ENCODE measurements at regions not wholly inside any gene's neighbourhood (a gene's known extent, or its start where the extent isn't known, plus 50 kb on each side); places are given as distances from the start of the nearest gene placed in this dataset.

DNA sequence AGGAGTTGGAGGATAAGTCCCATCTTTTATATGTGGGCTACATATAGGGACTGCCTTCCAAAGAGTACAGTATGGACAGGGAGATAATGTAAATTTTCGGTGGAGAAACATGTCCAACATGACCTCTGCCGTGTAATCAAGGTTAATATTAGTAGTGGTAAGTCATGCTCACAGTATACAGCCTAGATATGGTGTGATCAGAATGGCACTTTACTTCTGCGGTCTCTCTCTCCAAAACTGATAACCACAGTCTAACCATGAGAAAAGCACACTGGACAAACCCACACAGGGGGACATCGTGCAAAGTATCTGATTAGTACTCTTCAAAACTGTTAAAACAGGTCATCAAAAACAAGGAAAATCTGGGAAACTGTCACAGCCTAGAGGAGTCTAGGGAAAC, 66.6 kb upstream of the PLCL2 start:
- no peaks in the 10 kb centered on the region for H3K79me2 ChIP-seq (ENCODE audit: insufficient read depth, low read length)
- H3K27ac ChIP-seq (ENCODE audit: low read depth, low read length): no peak overlapping the region
- H3K4me1 ChIP-seq (ENCODE audit: control insufficient read depth in 1 of 2, insufficient read depth in 2 of 2, low read length in 2 of 2): no peaks in the 10 kb centered on the region
- ATAC-seq: no peak
- H3K4me2 ChIP-seq (ENCODE audit: low read length): no peak overlapping the region
- no peaks in the 10 kb centered on the region for H3K9me2 ChIP-seq (ENCODE audit: insufficient read depth)
- no peak overlapping the region for H3K9ac ChIP-seq (ENCODE audit: low read length)
- ChIA-PET POLR2A (no interaction called here), RAD21 (ENCODE audit: low non-redundant PET in 1 of 2, low total read pairs in 2 of 2, uncharacterized antibody in 2 of 2, unreplicated experiment in 2 of 2) (no interaction called here), CTCF (no interaction called here)
- intact Hi-C loops (cut with micrococcal nuclease): no loop called here
- H4K20me1 ChIP-seq (ENCODE audit: insufficient read depth): no peaks in the 10 kb centered on the region
- H3K4me3 ChIP-seq (replicated peaks in 1 of 2; ENCODE audit: low read depth in 1 of 2, low read length in 2 of 2): no peak overlapping the region
- TF ChIP-seq, protein P1, sequence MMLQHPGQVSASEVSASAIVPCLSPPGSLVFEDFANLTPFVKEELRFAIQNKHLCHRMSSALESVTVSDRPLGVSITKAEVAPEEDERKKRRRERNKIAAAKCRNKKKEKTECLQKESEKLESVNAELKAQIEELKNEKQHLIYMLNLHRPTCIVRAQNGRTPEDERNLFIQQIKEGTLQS (IDR thresholded peaks at IDR 0.05): no peak
- TF ChIP-seq JUND (IDR thresholded peaks at IDR 0.05) (no peak), TCF7L2 (IDR thresholded peaks at IDR 0.05; ENCODE audit: borderline replicate concordance, extremely low read depth, insufficient read depth, insufficient read length) (no peak)
- no peak overlapping the region for H2AFZ ChIP-seq (ENCODE audit: low read depth, low read length, poor library complexity, severe bottlenecking)
- H3K9me3 ChIP-seq (ENCODE audit: control insufficient read depth in 1 of 2, insufficient read depth in 1 of 2, low read depth in 1 of 2, low read length in 2 of 2): no peaks in the 10 kb centered on the region
- no peak for DNase-seq (ENCODE audit: low read depth, low spot score)
- H3K36me3 ChIP-seq (ENCODE audit: control insufficient read depth in 1 of 2, insufficient read depth in 2 of 2, low read length in 2 of 2): no peaks in the 10 kb centered on the region
- no peaks in the 10 kb centered on the region for H3K27me3 ChIP-seq (ENCODE audit: insufficient read depth, low read length)
- no TSS peak for BruUV-seq (replicated peaks)

DNA sequence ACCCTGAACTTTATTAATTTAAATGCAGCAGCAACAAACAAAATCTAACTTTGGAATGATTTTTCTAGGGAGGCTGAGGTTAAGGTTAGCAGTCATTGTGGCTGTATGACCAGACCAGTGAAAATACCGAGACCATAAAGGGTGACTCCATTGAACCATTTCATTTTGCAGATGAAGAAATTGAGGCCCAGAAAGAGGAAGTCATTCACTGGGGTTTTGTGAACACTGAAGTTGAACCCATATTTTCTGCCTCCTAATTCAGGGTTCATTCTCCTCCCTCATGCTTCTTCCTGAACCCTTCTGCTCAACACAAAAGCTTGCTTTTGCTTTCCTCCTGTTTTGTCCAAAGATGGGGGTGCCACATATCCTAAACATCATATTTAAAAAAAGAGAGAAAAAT, 65.8 kb upstream of the PLCL2 start:
- CTCF ChIA-PET: no interaction called here

More for the DNA sequence above, 65.8 kb upstream of the PLCL2 start:
- no peaks in the 10 kb centered on the region for H3K9me2 ChIP-seq (ENCODE audit: insufficient read depth)
- no TSS peak for BruUV-seq (replicated peaks)
- H3K27ac ChIP-seq (ENCODE audit: low read depth, low read length): no peak overlapping the region
- H3K36me3 ChIP-seq (ENCODE audit: control insufficient read depth in 1 of 2, insufficient read depth in 2 of 2, low read length in 2 of 2): no peaks in the 10 kb centered on the region
- TF ChIP-seq, protein P2, sequence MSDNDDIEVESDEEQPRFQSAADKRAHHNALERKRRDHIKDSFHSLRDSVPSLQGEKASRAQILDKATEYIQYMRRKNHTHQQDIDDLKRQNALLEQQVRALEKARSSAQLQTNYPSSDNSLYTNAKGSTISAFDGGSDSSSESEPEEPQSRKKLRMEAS (IDR thresholded peaks at IDR 0.05): no peak
- TF ChIP-seq POLR2A (IDR thresholded peaks at IDR 0.05; ENCODE audit: borderline replicate concordance, extremely low read depth, insufficient read depth, insufficient read length) (no peak), POLR2AphosphoS5 (IDR thresholded peaks at IDR 0.05; ENCODE audit: low read depth, low read length) (no peak), EGR1 (IDR thresholded peaks at IDR 0.05; ENCODE audit: low read depth) (no peak), CBX3 (IDR thresholded peaks at IDR 0.05; ENCODE audit: low read depth) (no peak), ZFX (IDR thresholded peaks at IDR 0.05) (no peak), ZNF274 (IDR thresholded peaks at IDR 0.05; ENCODE audit: low read depth, low read length) (no peak), SIN3A (IDR thresholded peaks at IDR 0.05; ENCODE audit: low read depth) (no peak), CEBPB (IDR thresholded peaks at IDR 0.05; ENCODE audit: low read depth) (no peak), SP1 (IDR thresholded peaks at IDR 0.05; ENCODE audit: low read depth) (no peak)
- TF ChIP-seq, protein P3, sequence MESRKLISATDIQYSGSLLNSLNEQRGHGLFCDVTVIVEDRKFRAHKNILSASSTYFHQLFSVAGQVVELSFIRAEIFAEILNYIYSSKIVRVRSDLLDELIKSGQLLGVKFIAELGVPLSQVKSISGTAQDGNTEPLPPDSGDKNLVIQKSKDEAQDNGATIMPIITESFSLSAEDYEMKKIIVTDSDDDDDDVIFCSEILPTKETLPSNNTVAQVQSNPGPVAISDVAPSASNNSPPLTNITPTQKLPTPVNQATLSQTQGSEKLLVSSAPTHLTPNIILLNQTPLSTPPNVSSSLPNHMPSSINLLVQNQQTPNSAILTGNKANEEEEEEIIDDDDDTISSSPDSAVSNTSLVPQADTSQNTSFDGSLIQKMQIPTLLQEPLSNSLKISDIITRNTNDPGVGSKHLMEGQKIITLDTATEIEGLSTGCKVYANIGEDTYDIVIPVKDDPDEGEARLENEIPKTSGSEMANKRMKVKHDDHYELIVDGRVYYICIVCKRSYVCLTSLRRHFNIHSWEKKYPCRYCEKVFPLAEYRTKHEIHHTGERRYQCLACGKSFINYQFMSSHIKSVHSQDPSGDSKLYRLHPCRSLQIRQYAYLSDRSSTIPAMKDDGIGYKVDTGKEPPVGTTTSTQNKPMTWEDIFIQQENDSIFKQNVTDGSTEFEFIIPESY (IDR thresholded peaks at IDR 0.05; ENCODE audit: extremely low read depth, insufficient replicate concordance, low read length): no peak
- TF ChIP-seq, protein P4, sequence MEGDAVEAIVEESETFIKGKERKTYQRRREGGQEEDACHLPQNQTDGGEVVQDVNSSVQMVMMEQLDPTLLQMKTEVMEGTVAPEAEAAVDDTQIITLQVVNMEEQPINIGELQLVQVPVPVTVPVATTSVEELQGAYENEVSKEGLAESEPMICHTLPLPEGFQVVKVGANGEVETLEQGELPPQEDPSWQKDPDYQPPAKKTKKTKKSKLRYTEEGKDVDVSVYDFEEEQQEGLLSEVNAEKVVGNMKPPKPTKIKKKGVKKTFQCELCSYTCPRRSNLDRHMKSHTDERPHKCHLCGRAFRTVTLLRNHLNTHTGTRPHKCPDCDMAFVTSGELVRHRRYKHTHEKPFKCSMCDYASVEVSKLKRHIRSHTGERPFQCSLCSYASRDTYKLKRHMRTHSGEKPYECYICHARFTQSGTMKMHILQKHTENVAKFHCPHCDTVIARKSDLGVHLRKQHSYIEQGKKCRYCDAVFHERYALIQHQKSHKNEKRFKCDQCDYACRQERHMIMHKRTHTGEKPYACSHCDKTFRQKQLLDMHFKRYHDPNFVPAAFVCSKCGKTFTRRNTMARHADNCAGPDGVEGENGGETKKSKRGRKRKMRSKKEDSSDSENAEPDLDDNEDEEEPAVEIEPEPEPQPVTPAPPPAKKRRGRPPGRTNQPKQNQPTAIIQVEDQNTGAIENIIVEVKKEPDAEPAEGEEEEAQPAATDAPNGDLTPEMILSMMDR (IDR thresholded peaks at IDR 0.05 in 2 of 3, conservative IDR thresholded peaks at IDR 0.05 in 1 of 3; ENCODE audit: borderline replicate concordance in 1 of 3, insufficient read depth in 1 of 3, low read depth in 2 of 3, low read length in 2 of 3): no peak
- intact Hi-C loops (cut with micrococcal nuclease): no loop called here
- ChIA-PET POLR2A (no interaction called here), RAD21 (ENCODE audit: low non-redundant PET in 1 of 2, low total read pairs in 2 of 2, uncharacterized antibody in 2 of 2, unreplicated experiment in 2 of 2) (no interaction called here)
- no peak overlapping the region for H2AFZ ChIP-seq (ENCODE audit: low read depth, low read length, poor library complexity, severe bottlenecking)
- H3K4me2 ChIP-seq (ENCODE audit: low read length): no peak overlapping the region
- H3K27me3 ChIP-seq (ENCODE audit: insufficient read depth, low read length): no peaks in the 10 kb centered on the region
- no peaks in the 10 kb centered on the region for H3K9me3 ChIP-seq (ENCODE audit: control insufficient read depth in 1 of 2, insufficient read depth in 1 of 2, low read depth in 1 of 2, low read length in 2 of 2)
- H3K9ac ChIP-seq (ENCODE audit: low read length): no peak overlapping the region
- DNase-seq (ENCODE audit: low read depth, low spot score): no peak
- H3K4me1 ChIP-seq (ENCODE audit: control insufficient read depth in 1 of 2, insufficient read depth in 2 of 2, low read length in 2 of 2): no peaks in the 10 kb centered on the region
- no peak for ATAC-seq
- no peaks in the 10 kb centered on the region for H3K79me2 ChIP-seq (ENCODE audit: insufficient read depth, low read length)
- no peak overlapping the region for H3K4me3 ChIP-seq (replicated peaks in 1 of 2; ENCODE audit: low read depth in 1 of 2, low read length in 2 of 2)
- no peaks in the 10 kb centered on the region for H4K20me1 ChIP-seq (ENCODE audit: insufficient read depth)

Measured in HCT116 (cell line).